Thymus (tissue), 11 donors: ENCODE measurements at regions not wholly inside any gene's neighbourhood (a gene's known extent, or its start where the extent isn't known, plus 50 kb on each side); places are given as distances from the start of the nearest gene placed in this dataset.

Experiments used
- DNase-seq, 9 donors: peaks; one replicate each; pipeline ENCODE4 v3.0.0-alpha.2; 2013; ENCODE audit warnings: low spot score in 9 of 9, low read depth in 6 of 9, missing footprints in 1 of 9
- H3K27ac ChIP-seq, 2 donors: one replicate each; pipeline ENCODE4 v1.5.1; 2013; ENCODE audit warnings: control low read depth in 1 of 2, low read depth in 1 of 2, low read length in 1 of 2, mild to moderate bottlenecking in 1 of 2, moderate library complexity in 1 of 2
- H3K27me3 ChIP-seq, 2 donors: one replicate each; pipeline ENCODE4 v1.5.1; 2013; ENCODE audit warnings: low read length in 1 of 2; ENCODE audit not compliant: control insufficient read depth in 2 of 2, insufficient read depth in 1 of 2
- H3K36me3 ChIP-seq, 2 donors: one replicate each; pipeline ENCODE4 v1.5.1; 2013; ENCODE audit warnings: low read length in 1 of 2, mild to moderate bottlenecking in 1 of 2, moderate library complexity in 1 of 2; ENCODE audit not compliant: control insufficient read depth in 2 of 2, insufficient read depth in 2 of 2
- H3K4me1 ChIP-seq, 2 donors: one replicate each; pipeline ENCODE4 v1.5.1; 2013; ENCODE audit warnings: low read length in 2 of 2; ENCODE audit not compliant: control insufficient read depth in 2 of 2, insufficient read depth in 2 of 2
- H3K4me3 ChIP-seq, 2 donors: one replicate each; pipeline ENCODE4 v1.5.1; 2013; ENCODE audit warnings: low read length in 2 of 2, control low read depth in 1 of 2, mild to moderate bottlenecking in 1 of 2
- H3K9me3 ChIP-seq, 2 donors: one replicate each; pipeline ENCODE4 v1.5.1; 2013; ENCODE audit warnings: low read length in 1 of 2, mild to moderate bottlenecking in 1 of 2; ENCODE audit not compliant: control insufficient read depth in 2 of 2, insufficient read depth in 1 of 2
- WGBS: extraction: QIAGEN DNeasy Blood & Tissue Kit; methylation state at CpG from one replicate; pipeline ENCODE4 v1.1.7; 2013; 5-methylcytosine and 5-hydroxymethylcytosine counted together
- donor health status: healthy.

DNA sequence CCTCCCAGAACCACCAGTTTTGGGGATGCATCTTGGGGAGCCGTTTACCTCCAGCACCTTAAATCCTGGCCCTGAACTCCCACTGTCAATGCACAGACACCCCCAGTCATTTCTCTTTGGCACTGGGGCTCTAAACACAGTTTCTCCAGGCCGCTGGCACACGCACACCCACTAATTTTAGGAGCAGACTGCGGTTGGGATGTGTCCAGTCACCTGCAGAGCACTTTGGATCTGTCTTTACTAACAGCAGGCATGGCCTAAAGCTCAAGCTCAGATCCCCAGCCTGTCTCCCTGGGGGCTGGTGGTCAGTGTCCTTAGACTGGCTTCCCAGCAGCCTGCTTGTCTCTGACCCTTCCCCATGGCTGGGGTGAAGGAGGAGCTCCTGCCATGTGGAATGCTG, 49.9 kb downstream of the SYNE3 start:
- WGBS = 48% methylated on average over 4 of the region's 4 CpGs
- DNase-seq = no peak
- H3K4me1 ChIP-seq = peaks cover 57 to 83% of the 10 kb centered on the region in 2 donors
- peaks cover 0 to 10% of the 10 kb centered on the region in 2 donors for H3K9me3 ChIP-seq
- H3K27ac ChIP-seq = no peak overlapping the region
- H3K4me3 ChIP-seq = no peak overlapping the region
- H3K36me3 ChIP-seq = peaks cover 0 to 5% of the 10 kb centered on the region in 2 donors
- no peaks in the 10 kb centered on the region for H3K27me3 ChIP-seq

DNA sequence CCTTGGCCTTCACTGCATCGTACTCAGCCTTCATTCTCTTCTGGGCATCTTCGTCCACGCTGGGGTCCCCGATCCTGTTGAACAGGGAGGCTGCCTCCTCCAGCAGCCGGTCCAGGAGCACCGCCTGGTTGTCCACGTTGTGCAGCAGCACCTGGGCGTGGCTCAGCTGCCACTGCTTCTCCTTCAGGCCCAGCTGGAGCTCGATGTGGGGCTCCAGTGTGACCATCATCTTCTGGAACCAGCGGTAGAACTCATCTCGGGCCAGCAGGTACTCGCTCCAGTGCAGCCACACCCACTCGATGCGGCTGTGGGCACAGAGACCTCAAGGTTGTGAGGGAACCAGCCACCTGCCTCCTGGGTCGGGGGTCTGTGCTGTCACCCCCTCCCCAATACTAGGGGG, 50.5 kb downstream of the SYNE3 start:
- no peak for DNase-seq
- Histone ChIP-seq H3K4me1 (peaks cover 56 to 83% of the 10 kb centered on the region in 2 donors), H3K27me3 (no peaks in the 10 kb centered on the region), H3K9me3 (peaks cover 0 to 10% of the 10 kb centered on the region in 2 donors), H3K4me3 (no peak overlapping the region), H3K36me3 (peaks cover 0 to 5% of the 10 kb centered on the region in 2 donors), H3K27ac (no peak overlapping the region)
- WGBS = 98% methylated on average over 15 of the region's 15 CpGs

DNA sequence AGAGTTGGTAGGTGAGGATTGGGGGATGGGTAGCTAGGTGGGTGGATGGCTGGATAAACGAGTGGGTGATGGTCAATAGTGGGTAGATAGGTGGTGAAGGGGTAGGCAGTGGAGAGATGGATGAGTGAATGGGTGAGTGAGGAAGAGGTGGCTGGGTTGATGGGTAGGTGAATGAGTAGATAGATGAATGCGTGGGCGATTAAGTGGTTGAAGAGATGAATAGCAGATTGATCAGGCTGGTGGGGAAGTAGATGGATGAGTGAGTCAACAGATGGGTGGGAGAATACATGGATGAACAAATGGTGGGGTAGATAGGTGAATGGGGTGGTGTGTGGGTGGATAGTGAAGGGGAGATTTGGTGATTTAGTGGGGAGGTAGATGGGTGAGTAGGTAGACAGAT, 51.1 kb downstream of the SYNE3 start:
- peaks cover 0 to 5% of the 10 kb centered on the region in 2 donors for H3K36me3 ChIP-seq

DNA sequence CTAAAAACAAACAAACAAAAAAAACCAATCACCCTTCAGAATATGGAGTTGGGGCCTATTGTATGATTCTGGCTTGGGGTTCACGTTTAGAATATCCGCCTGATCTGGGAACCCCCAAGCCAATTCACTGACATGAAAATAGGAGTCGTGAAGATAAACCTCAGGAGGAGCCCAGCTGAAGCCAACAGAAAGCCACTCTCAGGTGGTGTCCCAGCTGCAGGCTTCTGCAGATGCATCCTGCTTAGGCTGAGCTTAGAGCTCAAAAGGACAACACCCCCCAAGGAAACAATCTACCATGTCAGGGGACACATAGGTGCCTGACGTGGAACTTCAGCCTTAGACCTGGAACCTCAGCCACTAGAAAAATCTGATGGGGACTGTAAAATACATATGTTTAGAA, 51.9 kb downstream of the SYNE3 start:
- no peak overlapping the region for H3K4me3 ChIP-seq
- WGBS = 8% methylated on average over 4 of the region's 4 CpGs
- DNase-seq = peak; percentile 61 to 92 (median 81)
- H3K36me3 ChIP-seq = peaks cover 0 to 5% of the 10 kb centered on the region in 2 donors
- no peaks in the 10 kb centered on the region for H3K27me3 ChIP-seq
- peaks cover 0 to 10% of the 10 kb centered on the region in 2 donors for H3K9me3 ChIP-seq
- H3K4me1 ChIP-seq = peaks cover 56 to 84% of the 10 kb centered on the region in 2 donors
- H3K27ac ChIP-seq = peak overlapping the region; percentile 99

More for the DNA sequence above, 51.1 kb downstream of the SYNE3 start:
- Histone ChIP-seq H3K4me1 (peaks cover 56 to 87% of the 10 kb centered on the region in 2 donors), H3K27ac (peak overlapping the region in 1 of 2 donors; percentile 52), H3K9me3 (peaks cover 0 to 10% of the 10 kb centered on the region in 2 donors), H3K27me3 (no peaks in the 10 kb centered on the region), H3K4me3 (no peak overlapping the region)
- WGBS = 65% methylated on average over 3 of the region's 3 CpGs
- DNase-seq = no peak

DNA sequence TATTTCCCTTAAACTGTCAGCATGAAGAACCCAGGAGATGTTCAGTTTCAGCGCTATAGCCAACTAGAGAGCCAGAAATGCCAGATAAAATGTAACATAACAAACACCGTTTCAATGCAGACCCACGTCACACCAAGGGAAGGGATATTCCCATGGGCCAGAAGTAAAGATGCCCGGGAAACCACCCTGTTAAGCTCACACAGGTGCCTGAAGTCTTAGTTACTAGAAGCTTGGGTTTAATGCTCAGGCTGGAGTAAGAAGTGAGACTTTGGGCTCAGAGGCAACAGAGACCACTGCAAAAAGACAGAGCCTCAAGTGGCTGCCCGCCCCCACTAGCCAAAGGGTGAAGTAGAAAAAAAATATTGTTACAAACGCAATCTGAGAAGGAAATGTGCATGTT, 52.3 kb downstream of the SYNE3 start:
- Histone ChIP-seq H3K27me3 (no peaks in the 10 kb centered on the region), H3K9me3 (peaks cover 0 to 10% of the 10 kb centered on the region in 2 donors), H3K4me3 (no peak overlapping the region), H3K27ac (peak overlapping the region; percentile 99), H3K36me3 (peaks cover 0 to 5% of the 10 kb centered on the region in 2 donors), H3K4me1 (peaks cover 56 to 84% of the 10 kb centered on the region in 2 donors)
- 75% methylated on average over 6 of the region's 6 CpGs for WGBS
- DNase-seq = no peak

DNA sequence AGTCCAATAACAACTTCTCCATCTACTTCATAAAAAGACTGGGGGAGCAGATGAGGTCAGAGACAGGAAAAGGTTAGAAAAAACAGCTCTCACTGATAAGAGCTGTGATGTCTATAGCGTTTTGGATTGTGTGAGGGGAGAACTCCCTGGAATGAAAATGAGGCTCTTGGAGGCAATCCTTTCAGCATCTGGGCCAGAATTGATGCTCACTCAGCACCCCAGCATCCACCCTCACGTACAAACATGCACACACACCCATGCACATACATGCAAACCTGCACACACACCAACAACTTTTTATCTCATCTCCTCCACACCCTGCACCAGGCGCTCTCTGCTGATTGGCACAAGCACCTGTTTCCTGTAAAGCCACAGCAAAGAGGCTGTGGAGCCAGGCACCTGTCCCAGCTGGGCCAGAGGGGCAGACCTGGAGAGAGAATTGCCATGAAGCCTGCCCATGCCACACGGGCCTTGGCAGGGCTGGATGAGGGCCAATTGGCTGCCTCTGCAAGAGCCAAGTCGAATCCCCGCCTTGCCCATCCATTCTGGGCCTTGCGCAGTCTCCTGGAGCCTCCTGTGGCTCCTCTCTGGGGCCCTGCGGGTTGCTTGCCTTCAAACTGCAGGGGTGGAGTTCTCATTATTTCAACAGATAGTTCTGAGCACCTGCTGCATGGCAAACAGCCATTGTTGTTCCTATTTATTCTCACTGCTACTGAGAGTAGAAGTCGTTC, 53.1 kb downstream of the SYNE3 start:
- H3K9me3 ChIP-seq = peaks cover 0 to 10% of the 10 kb centered on the region in 2 donors
- 6% methylated on average over 9 of the region's 9 CpGs for WGBS
- DNase-seq = peak; percentile 75 to 96 (median 88)
- peaks cover 0 to 5% of the 10 kb centered on the region in 2 donors for H3K36me3 ChIP-seq
- no peaks in the 10 kb centered on the region for H3K27me3 ChIP-seq
- peak overlapping the region; percentile 99 for H3K27ac ChIP-seq
- H3K4me1 ChIP-seq = peaks cover 56 to 76% of the 10 kb centered on the region in 2 donors
- H3K4me3 ChIP-seq = peak overlapping the region in 1 of 2 donors; percentile 0

DNA sequence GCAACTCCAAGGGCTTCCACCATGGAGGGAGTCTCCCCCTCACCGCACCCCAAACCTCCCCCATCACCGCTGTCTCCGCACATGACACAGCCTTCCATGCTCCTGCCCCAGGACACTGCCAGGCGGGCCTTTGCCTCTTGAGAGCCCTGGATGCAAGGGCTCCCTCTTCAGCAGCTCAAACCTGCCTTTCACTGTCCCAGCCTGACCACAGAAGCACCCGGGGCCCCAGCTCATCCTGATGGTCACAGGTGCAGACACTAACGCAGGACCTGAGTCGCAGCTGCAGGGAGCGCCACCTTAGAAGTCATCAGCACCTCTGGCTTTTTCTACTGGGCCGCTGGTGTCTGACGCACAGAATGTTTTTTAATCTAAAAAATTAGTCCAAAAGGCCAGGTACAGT, 54.0 kb downstream of the SYNE3 start:
- peaks cover 0 to 5% of the 10 kb centered on the region in 2 donors for H3K36me3 ChIP-seq
- H3K27ac ChIP-seq = peak overlapping the region; percentile 84 to 99
- peaks cover 53 to 67% of the 10 kb centered on the region in 2 donors for H3K4me1 ChIP-seq
- peaks cover 0 to 10% of the 10 kb centered on the region in 2 donors for H3K9me3 ChIP-seq
- DNase-seq = peak in 3 of 9 donors; percentile 40 to 66 (median 44)
- H3K27me3 ChIP-seq = no peaks in the 10 kb centered on the region
- 60% methylated on average over 10 of the region's 10 CpGs for WGBS
- no peak overlapping the region for H3K4me3 ChIP-seq

DNA sequence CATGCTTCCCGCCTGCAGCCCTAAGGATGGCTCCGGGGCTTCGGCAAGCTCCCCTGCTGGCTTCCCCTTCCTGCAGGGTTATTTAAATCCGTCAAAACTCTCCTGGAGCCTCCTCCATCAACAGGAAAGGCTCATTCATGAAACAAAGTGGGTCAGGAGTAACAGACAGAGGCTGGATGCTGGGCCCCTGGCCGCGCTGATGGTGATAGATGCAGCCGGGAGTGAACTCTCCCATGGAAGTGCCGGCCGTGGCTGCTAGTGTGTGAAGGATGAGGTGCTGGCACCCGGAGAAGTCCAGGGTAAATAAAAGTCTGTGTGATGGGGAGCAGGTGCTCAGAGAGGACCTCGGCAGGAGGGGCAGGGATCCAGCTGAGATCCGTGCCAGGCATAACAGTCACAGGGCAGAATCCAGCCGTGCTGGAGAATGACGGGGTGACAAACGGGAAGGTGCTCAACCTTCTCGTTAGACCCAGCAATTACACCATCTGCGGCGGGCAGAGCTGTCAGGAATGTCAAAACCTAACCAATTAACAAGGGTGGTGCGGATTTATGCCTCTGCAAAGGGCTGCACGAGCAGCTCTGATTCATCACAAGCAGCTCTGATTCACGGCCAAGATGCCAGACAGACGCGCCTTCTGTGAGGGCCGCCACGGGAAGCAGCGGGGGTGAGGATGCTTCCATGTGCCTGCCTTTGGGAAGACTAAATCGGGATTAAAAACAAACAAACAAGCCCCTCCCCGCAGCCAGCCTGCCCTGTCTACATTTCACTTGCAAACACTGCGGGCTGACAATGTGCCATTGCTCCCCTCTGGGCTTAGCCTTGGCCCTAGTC, 55.6 kb downstream of the SYNE3 start:
- peaks cover 0 to 6% of the 10 kb centered on the region in 2 donors for H3K9me3 ChIP-seq
- H3K4me3 ChIP-seq = no peak overlapping the region
- H3K27me3 ChIP-seq = no peaks in the 10 kb centered on the region
- no peak for DNase-seq
- peaks cover 44 to 60% of the 10 kb centered on the region in 2 donors for H3K4me1 ChIP-seq
- WGBS = 96% methylated on average over 29 of the region's 29 CpGs
- H3K27ac ChIP-seq = no peak overlapping the region
- H3K36me3 ChIP-seq = peaks cover 0 to 5% of the 10 kb centered on the region in 2 donors

DNA sequence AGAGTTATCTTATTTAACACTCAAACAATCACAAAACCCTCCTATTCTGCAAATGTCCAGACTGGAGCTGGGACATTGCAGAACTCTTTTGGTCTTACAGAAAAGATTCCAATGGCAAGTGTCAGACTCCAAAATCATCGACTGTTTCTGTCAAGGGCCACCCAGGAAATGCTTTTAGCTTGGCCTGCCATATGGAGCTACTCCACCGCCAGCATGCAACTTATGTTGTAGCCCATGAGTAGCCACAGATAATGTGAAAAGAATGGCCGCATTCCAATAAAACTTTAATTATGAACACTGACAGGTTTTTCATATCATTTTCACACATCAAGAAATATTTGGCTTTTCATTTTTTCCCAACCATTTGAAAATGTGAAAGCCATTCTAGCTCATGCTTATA, 57.5 kb downstream of the SYNE3 start:
- H3K27me3 ChIP-seq = no peaks in the 10 kb centered on the region
- no peak overlapping the region for H3K27ac ChIP-seq
- no peak for DNase-seq
- peaks cover 24 to 40% of the 10 kb centered on the region in 2 donors for H3K4me1 ChIP-seq
- peaks cover 0 to 5% of the 10 kb centered on the region in 2 donors for H3K36me3 ChIP-seq
- no peaks in the 10 kb centered on the region for H3K9me3 ChIP-seq
- 98% methylated on average over 3 of the region's 3 CpGs for WGBS
- H3K4me3 ChIP-seq = no peak overlapping the region
